Heart left ventricle (tissue), 13 donors: ENCODE measurements at regions not wholly inside any gene's neighbourhood (a gene's known extent, or its start where the extent isn't known, plus 50 kb on each side); places are given as distances from the start of the nearest gene placed in this dataset.

Experiments
- POLR2A ChIP-seq, 2 donors: fragments of 450-650 bp; IDR thresholded peaks; one replicate each; pipeline ENCODE4 v1.6.1; 2017; ENCODE audit warnings: antibody characterized with exemption in 2 of 2, mild to moderate bottlenecking in 2 of 2, moderate library complexity in 2 of 2
- TF ChIP-seq, protein P1 (sequence below), 12 donors: fragments of 200-600 bp; sonication (generic) in 4 of 12; IDR thresholded peaks; one replicate each; pipeline versions ENCODE4 v1.5.0 to v1.8.0; 2018 to 2022; ENCODE audit warnings: antibody characterized with exemption in 12 of 12, mild to moderate bottlenecking in 5 of 12
- donor health status: ischemic (EF 13 %, LVEDD 7.1; RV severe dilation, severe dysfunction).
- donor health status: DM: no; HTN: yes; CAD: no.
- donor health status: DM: no; HTN: no; CAD: no.
- donor health status: ischemic (EF 25% LVEDD 6.9; RV normal size, moderate dysfunction).
- donor health status: ischemic (EF 25% LVEDD 5.7; RV mildly dilated, moderate dysfunction).
- donor health status: ischemic (EF 35%, LVEDD 5.7; RV mildly dilated, moderate dysfunction).
- donor health status: nonischemic (EF 11% LVEDD 7.7; RV severe dilation, severe dysfunction).
- donor health status: DM: yes; HTN: yes; CAD: no.
- donor health status: PGD.
- donor health status: ischemic (EF 29% LVEDD 5.4; RV normal size, mild dysfunction).
- donor health status: nonischemic (EF 23%, LVEDD 6.1; RV moderate dilation, normal function).

GRCh38 chr13:52961256-52961910 lies 67.2 kb upstream of the OLFM4 start:
- TF ChIP-seq, protein P1, sequence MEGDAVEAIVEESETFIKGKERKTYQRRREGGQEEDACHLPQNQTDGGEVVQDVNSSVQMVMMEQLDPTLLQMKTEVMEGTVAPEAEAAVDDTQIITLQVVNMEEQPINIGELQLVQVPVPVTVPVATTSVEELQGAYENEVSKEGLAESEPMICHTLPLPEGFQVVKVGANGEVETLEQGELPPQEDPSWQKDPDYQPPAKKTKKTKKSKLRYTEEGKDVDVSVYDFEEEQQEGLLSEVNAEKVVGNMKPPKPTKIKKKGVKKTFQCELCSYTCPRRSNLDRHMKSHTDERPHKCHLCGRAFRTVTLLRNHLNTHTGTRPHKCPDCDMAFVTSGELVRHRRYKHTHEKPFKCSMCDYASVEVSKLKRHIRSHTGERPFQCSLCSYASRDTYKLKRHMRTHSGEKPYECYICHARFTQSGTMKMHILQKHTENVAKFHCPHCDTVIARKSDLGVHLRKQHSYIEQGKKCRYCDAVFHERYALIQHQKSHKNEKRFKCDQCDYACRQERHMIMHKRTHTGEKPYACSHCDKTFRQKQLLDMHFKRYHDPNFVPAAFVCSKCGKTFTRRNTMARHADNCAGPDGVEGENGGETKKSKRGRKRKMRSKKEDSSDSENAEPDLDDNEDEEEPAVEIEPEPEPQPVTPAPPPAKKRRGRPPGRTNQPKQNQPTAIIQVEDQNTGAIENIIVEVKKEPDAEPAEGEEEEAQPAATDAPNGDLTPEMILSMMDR (IDR thresholded peaks at IDR 0.05), result no peak
- no peak for TF ChIP-seq POLR2A (IDR thresholded peaks at IDR 0.05)
